ENCODE measurements at regions not wholly inside any gene's neighbourhood (a gene's known extent, or its start where the extent isn't known, plus 50 kb on each side); places are given as distances from the start of the nearest gene placed in this dataset.

GRCh38 chr16:52707676-52708337 lies 160.9 kb upstream of the TOX3 start:
- no peak for TF ChIP-seq CTCF (IDR thresholded peaks at IDR 0.05; ENCODE audit: low read length)
- no peak for TF ChIP-seq EZH2 (optimal IDR thresholded peaks at IDR 0.05; ENCODE audit: low read depth, low read length)
